PC-9 (cell line): ENCODE measurements at regions not wholly inside any gene's neighbourhood (a gene's known extent, or its start where the extent isn't known, plus 50 kb on each side); places are given as distances from the start of the nearest gene placed in this dataset.

ENCODE experiments used
- EZH2 ChIP-seq: fragments of 200-600 bp; sonication (generic); IDR thresholded peaks from 2 replicates; pipeline ENCODE4 v1.8.0; 2017; ENCODE audit warnings: antibody characterized with exemption, low read depth
- TF ChIP-seq, protein P1 (sequence below): fragments of 200-600 bp; sonication (generic); conservative IDR thresholded peaks from 2 replicates; pipeline ENCODE4 v1.6.1; 2017; ENCODE audit warnings: mixed run types, antibody characterized with exemption, mild to moderate bottlenecking, moderate library complexity

- TF ChIP-seq, protein P1, sequence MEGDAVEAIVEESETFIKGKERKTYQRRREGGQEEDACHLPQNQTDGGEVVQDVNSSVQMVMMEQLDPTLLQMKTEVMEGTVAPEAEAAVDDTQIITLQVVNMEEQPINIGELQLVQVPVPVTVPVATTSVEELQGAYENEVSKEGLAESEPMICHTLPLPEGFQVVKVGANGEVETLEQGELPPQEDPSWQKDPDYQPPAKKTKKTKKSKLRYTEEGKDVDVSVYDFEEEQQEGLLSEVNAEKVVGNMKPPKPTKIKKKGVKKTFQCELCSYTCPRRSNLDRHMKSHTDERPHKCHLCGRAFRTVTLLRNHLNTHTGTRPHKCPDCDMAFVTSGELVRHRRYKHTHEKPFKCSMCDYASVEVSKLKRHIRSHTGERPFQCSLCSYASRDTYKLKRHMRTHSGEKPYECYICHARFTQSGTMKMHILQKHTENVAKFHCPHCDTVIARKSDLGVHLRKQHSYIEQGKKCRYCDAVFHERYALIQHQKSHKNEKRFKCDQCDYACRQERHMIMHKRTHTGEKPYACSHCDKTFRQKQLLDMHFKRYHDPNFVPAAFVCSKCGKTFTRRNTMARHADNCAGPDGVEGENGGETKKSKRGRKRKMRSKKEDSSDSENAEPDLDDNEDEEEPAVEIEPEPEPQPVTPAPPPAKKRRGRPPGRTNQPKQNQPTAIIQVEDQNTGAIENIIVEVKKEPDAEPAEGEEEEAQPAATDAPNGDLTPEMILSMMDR, result no peak
- no peak for TF ChIP-seq EZH2
These were observed 630.2 kb downstream of the GALR1 start for GRCh38 chr18:77879829-77880228.
